GM21526 (cell line): ENCODE measurements at regions not wholly inside any gene's neighbourhood (a gene's known extent, or its start where the extent isn't known, plus 50 kb on each side); places are given as distances from the start of the nearest gene placed in this dataset.

Experiments
- ATAC-seq: cut with Tn5 transposase; IDR thresholded peaks from one replicate; pipeline ENCODE4 v1.9.1; 2021; ENCODE audit warnings: moderate library complexity; ENCODE audit not compliant: unreplicated experiment, low FRiP score

DNA sequence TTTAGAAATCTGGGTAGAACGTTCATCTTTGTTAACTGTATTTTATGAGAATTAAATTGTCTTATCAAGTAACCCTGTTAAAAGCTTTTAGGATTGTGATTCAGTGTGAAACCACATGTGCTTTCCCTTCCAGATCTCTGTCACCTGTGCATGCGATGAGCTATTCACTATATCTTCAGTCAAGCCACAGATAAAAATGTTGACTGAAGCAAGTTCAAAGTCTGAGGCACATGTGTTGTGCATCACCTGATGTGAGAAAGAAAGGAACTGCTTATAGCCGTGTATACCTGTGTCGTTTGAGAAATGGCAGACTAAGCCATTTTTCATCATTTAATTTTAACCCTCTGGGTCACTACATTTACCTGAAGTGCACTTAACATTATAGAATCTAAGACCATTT is 1088.9 kb upstream of the TENM4 start:
- no peak for ATAC-seq

DNA sequence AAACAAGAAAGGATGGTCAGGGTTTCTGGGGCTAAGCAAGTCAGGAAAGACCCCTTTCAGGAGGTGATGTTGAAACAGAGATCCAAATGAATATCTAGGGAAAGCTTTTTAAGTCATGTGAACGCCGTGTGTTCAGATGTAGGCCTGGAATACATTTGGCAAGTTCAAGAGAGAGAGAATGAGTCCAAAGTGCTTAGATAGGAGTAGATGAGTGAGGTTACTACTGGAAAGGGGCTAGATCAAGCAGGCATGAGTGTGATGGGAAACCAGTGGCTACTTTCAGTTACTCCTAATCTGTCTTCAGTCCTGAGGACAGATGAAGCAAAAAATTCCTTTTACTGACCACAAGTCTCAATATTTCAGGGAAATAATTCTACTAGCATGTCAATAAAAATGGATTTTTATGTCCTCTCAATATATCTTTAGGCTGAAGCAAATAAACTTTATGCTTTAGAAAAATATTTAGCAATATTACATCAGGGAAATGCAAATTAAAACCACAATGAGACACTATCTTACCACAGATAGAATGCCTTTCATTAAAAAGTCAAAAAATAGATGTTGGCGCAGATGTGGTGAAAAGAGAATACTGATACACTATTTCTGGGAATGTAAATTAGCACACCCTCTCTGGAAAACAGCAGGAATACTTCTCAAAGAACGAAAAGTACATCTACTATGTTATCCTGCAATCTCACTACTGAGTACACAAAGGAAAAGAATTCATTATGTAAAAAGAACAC is 1085.0 kb upstream of the TENM4 start:
- ATAC-seq, result no peak

DNA sequence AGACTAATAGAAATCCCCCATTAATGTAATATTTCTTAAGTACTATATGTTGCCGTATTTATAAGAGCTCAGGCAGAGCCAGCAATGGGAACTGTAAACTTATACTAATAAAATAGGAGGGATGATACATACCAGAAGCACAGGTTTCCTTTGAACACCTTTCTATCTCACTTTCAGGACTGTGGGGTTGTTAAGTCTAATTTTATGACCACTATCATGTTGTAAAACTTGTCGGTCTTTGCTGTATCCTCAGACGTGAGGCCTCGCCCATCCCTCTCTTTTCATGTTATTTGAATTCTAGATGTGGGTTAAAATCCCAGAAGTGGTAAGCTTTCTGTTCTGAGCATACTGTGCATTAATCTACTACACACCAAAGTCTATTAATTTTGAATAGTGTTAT is 1083.5 kb upstream of the TENM4 start:
- ATAC-seq, result no peak

DNA sequence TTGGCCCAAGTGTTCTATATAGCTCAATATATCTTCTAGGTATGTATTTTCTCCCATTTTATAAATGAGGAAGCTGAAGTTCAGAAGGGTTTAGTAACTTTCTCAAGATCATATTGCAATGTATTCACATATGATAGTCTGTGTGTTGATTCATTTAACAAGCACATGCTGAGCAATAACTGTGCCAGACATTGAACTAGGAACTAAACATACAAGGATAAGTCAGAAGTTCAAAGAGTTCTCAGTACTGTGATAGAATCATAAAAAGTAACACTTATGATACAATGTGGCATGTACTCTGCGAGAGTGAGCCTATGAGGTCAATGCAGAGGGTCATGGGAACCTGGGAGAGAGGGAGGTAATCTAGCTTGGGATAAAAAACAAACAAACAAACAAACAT is 1082.2 kb upstream of the TENM4 start:
- ATAC-seq, result no peak

DNA sequence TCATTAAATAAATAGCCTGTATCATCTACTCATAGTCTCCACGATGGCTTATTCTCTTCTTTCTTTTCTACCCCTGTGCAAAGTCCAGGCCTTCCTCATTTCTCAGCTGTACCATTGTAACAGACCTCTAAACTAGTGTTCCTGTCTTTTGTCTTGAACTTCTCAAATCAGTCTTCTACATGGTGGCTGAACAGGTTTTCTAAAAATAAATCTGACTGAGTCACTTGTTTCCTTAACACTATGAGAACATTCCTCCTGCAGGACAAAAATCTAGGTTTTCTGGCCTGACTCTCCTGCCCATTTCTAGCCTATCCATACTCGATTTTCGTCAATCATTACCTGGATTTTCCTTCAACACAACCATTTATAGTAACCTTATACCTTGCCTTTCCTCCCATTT is 1080.8 kb upstream of the TENM4 start:
- no peak for ATAC-seq

DNA sequence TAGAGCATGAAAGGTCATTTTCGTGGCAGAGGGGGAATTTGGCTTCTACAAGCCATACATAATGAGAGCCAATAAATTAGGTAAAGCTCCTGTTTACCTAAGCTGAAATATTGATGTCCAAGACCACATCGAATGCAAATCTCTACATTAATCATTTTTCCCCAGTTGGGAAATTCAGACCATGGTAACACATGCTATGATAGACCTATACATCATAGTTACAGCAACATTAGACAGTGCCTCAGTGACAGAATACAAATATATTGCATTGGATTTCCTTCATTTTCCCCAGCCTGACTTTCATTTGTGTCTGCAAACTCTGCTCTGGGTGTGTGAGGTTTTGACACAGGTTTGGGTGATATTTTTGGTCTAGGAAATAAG is 1079.7 kb upstream of the TENM4 start:
- ATAC-seq, result no peak

DNA sequence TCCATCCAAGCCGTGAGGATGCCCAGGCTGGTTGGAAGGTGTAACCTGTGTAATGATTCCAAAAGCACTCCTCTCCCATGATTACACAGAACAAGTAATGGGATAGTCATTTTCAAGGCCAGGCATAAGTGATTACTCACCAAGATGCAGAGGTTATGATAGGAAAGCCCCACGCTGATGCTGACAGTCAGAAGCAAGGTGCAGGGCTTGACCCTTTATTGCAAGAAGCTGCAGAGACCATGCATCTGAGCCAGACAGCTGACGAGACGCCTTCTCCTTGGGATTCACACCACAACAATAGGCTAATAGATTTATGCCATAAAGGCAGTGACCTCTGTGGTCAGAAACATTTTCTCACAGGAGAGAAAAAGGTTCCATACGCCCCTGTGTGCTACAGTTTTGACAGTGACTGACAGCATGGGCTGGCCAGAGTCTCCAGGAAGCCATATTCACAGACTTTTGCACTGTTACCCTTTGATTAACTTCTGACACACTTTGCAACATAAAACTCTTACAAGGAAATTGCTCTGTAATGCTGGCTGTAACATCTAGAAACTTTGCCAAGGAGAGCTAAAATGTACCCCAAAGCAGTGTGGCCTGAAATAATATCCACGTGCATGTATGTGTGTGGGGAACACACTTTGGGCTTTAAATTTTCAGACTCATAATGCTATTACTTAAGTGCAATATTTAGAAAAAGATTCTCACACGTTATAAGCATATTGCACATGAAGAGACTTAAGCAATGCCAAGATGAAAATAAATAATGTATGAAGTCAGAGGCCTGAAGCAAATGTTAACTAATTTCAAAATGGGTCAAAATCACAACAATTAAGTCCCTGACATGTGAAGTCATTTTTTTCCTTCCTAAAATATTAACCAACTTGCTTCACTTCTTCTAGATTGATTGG is 1079.0 kb upstream of the TENM4 start:
- ATAC-seq, result no peak

DNA sequence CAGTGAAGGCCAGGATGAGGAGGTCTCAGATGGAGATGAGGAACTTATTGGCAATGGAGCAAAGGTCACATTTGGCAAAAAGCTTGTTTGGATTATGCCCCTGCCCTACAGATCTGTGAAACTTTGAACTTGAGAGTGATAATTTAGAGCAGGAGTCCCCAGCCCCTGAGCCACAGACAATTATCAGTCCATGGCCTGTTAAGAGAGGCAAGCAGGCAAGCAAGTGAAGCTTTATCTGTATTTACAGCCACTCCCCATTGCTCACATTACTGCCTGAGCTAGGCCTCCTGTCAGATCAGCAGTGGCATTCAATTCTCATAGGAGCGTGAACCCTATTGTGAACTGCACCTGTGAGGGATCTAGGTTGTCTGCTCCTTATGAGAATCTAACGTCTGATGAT is 1076.9 kb upstream of the TENM4 start:
- ATAC-seq, result no peak

DNA sequence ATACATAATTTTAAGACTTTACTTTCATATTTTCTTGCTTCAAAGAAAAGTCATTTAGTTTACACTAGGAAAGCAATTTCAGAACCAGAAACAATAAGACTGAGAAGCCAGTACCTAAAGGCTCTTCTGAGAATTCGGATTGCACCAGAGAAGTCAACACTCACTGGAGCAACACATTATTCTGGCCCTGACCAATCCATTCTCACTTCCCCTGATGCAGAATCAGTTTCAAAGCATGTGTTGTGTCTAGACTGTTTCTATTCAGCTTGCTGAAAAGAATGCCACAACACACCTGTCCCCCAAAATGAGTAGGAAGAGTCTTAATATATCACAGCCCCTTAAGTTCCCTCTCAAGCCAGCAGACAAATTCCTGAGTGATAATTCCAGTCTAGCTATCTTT is 1074.3 kb upstream of the TENM4 start:
- no peak for ATAC-seq

DNA sequence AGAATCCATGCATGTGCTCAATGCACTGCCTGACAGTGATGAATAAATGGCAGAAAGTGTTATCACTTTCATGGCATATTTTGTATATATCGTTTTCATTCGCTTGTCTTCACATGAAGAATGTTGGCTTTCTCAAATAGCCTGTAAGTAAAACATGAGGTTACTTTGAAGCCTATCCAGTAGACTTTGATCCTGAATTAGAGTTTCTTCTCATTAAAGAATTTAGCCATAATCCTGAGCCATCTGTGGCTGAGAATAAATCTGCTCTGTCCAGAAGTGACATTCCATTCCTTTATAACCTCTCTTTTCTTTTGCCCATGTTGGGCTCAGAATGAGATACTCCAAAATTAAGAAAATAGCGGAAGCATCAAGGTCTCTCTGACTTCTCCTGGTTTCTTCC is 1071.7 kb upstream of the TENM4 start:
- ATAC-seq, result no peak

DNA sequence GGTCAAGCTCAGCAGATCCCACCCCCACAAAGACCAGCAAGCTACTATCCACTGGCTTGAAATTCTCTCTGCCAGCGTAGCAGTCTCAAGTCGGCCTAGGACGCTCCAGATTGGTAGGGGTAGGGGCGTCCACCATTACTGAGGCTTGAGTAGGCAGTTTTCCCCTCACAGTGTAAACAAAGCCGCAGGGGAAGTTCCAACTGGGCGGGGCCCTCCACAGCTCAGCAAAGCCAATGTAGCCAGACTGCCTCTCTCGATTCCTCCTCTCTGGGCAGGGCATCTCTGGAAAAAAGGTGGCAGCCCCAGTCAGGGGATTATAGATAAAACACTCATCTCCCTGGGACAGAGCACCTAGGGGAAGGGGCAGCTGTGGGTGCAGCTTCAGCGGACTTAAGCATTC is 1064.9 kb upstream of the TENM4 start:
- no peak for ATAC-seq

DNA sequence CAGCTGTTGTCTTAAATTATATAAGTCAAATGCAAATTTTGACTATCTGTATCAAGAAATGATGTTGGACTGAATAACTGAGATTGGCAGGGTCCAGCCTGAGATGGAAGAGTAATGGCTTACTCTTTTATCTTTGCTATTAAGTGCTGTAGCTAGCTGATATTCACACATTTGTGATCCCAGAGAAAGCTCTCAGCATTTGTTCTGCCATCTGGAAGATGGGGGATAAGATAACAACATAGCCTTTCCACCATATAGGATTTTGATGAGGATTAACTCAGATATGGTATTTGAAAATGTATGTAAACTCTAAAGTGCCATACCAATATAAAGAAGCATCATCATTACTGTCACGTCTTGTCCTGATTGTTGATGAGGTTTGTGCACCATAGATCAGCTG is 1063.2 kb upstream of the TENM4 start:
- ATAC-seq, result no peak

DNA sequence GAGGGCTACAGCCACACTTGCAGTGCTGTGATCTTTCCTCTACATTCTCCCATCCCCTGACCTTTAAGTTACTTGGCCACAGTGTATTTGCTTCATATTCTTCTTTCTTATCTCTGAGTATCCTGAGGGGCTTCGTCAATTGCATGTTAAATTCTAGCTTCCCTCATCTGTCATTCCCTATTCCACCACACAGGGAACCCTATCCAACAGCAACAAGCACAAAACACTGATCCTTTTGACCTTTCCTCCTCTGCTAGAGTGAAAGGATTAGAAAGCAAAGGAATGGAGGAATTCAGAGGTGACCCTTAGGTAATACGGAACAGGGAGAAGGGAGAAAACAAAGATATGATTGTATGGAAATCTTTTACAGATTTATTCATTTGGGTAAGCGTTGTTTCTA is 1061.7 kb upstream of the TENM4 start:
- no peak for ATAC-seq

DNA sequence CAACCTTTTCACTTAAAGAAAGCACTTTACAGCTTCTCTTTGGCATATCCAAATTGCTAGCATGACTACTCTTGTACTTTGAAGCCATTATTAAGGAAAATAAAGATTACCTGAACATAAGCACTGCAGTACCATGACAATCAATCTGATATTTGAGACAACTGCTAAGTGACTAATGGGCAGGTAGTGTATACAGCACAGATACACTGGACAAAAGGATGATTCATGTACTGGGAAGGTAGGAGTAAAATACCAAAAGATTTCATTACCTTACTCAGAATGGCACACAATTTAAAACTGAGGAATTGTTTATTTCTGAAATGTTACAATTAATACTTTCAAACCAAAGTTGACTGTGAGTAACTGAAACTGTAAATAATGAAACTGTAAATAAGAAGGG is 1054.3 kb upstream of the TENM4 start:
- no peak for ATAC-seq

DNA sequence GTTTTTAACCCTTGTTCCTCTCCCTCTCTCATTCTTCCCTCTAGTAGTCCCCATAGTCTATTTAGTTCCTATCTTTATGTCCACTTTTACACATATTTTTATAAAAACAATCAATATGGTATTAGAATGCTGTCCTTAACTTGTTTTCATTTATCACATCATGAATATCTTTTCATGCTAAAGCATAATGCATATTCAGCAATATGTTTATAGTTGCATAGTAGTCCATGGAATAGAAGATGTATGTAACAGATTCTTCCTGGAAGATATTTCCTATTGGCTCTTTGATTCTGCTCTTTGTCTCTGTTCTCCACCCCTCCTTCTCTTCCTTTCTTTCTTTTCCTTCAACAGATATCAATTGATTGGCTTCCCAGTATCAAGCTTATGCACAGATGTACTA is 1047.1 kb upstream of the TENM4 start:
- ATAC-seq, result no peak

DNA sequence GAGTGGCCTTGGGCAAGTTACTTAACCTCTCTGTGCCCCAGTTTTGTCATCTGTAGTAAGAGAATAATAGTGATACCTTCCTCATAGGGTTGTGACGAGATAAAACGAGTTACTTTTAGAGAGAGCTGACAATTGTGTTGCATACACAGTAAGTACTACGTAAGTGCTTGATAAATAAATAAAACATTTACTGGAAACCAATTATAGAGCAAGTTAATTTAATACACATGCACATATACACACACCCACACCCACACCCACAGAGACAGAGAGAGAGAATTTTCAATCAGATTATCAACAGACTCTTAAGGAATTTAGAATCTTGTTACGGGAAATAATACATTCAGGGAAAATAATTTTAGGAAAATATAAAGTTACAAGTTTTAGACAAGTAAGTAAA is 1045.8 kb upstream of the TENM4 start:
- ATAC-seq, result no peak

DNA sequence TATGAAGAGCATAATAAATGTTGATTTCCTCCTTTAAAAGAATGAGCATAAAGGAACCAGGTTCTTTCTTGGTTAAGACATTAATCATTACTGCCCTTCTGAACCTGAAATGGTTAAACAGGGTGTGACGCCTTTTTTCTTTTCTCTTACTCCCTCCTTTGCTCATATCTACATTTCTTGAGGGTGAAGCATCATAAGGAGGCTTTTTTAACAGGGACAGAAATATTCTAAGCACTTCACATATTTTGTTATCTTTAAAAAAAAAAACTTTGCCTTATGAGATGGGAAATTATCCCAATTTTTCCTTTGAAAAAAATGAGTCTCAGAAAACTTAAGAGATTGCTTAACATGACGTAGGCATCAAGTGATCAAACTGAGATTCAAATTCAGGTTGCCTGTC is 1036.3 kb upstream of the TENM4 start:
- ATAC-seq, result no peak

DNA sequence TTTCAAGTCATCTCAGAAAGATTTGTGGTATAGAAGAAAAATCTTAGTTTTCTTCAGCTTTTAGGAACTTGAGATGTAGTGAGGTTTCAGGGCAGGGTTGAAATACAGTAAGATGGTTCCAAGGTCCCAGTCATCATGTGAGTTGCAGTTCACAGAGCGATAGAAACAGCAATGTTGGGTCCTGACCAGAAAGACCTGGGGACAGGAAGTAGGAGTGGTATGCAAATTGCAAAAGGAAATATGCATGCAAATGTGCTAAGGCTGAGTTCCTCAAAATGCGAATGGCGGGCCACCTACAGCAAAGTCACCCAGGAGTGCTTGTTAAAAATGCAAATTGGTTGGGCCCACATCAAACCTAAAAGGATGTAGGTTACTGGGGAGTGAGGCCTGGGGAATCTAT is 1032.7 kb upstream of the TENM4 start:
- peak; percentile 75 for ATAC-seq

DNA sequence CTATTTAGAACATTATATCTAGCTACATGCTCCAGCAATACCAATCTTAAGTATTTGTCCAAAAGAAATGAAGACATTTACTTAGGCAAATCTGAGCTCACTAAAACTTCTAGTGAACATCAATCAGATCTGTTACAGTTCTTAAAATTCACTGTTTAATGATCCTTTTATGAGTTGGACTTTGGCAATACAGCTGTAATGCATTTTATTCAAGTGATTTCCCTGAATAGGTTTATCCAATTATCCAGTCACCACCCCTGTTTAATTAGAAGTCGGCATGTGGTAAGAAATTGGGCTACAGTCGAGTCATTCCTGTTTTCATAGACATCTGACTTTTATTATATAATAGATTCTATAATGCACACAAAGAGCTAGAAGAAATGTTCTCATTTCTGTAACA is 1029.0 kb upstream of the TENM4 start:
- ATAC-seq, result no peak

DNA sequence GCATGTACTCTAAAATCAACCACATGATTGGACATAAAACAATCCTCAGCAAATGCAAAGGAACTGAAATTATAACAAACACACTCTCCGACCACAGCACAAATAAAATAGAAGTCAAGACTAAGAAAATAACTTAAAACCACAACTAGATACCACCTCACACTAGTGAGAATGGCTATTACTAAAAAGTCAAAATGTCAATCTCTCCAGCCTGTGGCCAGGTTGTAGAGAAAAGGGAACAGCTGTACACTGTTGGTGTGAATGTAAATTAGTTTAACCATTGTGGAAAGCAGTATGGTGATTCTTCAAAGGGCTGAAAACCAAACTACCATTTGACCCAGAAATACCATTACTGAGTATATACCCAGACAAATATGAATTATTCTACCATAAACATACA is 1025.7 kb upstream of the TENM4 start:
- ATAC-seq, result no peak

DNA sequence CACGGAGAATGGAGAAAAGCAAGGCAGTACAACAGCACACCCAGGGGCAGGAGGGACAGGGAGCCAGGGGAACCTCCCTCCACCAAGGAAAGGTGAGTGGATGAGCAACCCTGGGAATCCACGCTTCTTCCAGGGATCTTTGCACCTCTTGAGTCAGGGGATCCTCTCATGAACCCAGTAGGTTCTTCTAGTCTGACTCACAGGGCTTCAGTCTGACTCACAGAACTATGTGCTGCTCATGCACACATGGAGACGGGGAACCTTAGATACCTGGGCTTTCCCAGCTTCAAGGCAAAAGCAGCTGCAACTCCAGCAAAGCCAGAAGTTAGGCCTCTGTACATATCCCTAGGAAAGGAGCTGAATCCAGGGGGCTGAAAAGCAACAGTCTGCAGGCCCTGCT is 1021.4 kb upstream of the TENM4 start:
- no peak for ATAC-seq

DNA sequence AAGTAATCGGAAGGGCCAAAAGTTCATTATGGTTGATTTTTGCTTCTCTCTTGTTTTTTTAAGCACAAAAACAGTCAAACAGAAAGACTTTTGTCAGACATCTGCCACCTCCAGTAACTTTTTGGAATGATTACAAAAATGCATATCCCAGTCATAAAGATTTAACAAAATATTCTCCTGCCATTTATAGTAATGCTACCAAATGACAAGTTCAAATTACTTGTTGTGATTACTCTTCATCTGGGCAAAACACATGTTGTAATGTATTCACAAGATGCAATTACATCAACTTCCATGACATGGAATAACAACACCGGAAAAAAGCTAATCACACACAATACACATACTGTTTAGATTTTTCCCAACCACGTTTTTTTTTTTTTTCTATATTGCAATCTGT is 1017.5 kb upstream of the TENM4 start:
- no peak for ATAC-seq
